Heart left ventricle (tissue), 16 donors: ENCODE measurements at regions not wholly inside any gene's neighbourhood (a gene's known extent, or its start where the extent isn't known, plus 50 kb on each side); places are given as distances from the start of the nearest gene placed in this dataset.
A peak's percentile ranks its signal among the peaks of the same experiment; 100 is the strongest.

Experiments
- ATAC-seq, 4 donors: fragments of 200-7000 bp; cut with Tn5 transposase; one replicate each; pipeline ENCODE4 v1.9.1; 2020 to 2022; ENCODE audit warnings: moderate library complexity in 4 of 4, mild to moderate bottlenecking in 3 of 4, moderate number of reproducible peaks in 1 of 4
- DNase-seq, 5 donors: peaks; one replicate each; pipeline ENCODE4 v3.0.0-alpha.2; 2020
- H3K27ac ChIP-seq, 12 donors: fragments of 200-600 bp; sonication (generic) in 4 of 12; one replicate each; pipeline versions ENCODE4 v1.5.0 to v1.8.0; 2016 to 2022; ENCODE audit warnings: mild to moderate bottlenecking in 2 of 12
- H3K27me3 ChIP-seq, 9 donors: fragments of 200-600 bp; sonication (generic) in 2 of 9; one replicate each; pipeline versions ENCODE4 v1.5.1 to v1.8.0; 2016 to 2022; ENCODE audit warnings: mild to moderate bottlenecking in 3 of 9
- H3K36me3 ChIP-seq, 9 donors: fragments of 200-600 bp; sonication (generic) in 2 of 9; one replicate each; pipeline versions ENCODE4 v1.5.0 to v1.8.0; 2018 to 2022; ENCODE audit warnings: mild to moderate bottlenecking in 2 of 9
- H3K4me1 ChIP-seq, 12 donors: fragments of 200-600 bp; sonication (generic) in 4 of 12; one replicate each; pipeline versions ENCODE4 v1.5.0 to v1.8.0; 2016 to 2022; ENCODE audit warnings: mild to moderate bottlenecking in 3 of 12
- H3K4me3 ChIP-seq, 12 donors: fragments of 200-600 bp; sonication (generic) in 4 of 12; one replicate each; pipeline versions ENCODE4 v1.5.0 to v1.8.0; 2017 to 2022; ENCODE audit warnings: mild to moderate bottlenecking in 9 of 12, moderate library complexity in 4 of 12
- H3K9me3 ChIP-seq, 12 donors: fragments of 200-600 bp; sonication (generic) in 4 of 12; one replicate each; pipeline versions ENCODE4 v1.5.0 to v1.8.0; 2016 to 2022; ENCODE audit warnings: mild to moderate bottlenecking in 1 of 12
- CTCF ChIP-seq, 12 donors: fragments of 200-600 bp; sonication (generic) in 4 of 12; IDR thresholded peaks; one replicate each; pipeline versions ENCODE4 v1.5.0 to v1.8.0; 2018 to 2022; ENCODE audit warnings: antibody characterized with exemption in 12 of 12, mild to moderate bottlenecking in 5 of 12
- POLR2A ChIP-seq, 2 donors: fragments of 450-650 bp; IDR thresholded peaks; one replicate each; pipeline ENCODE4 v1.6.1; 2017; ENCODE audit warnings: antibody characterized with exemption in 2 of 2, mild to moderate bottlenecking in 2 of 2, moderate library complexity in 2 of 2
- WGBS, 4 donors: extraction: QIAGEN DNeasy Blood & Tissue Kit in 2 of 4; methylation state at CpG; one replicate each; pipeline versions ENCODE4 v1.1.5 to v1.1.7; 2013 to 2018; 5-methylcytosine and 5-hydroxymethylcytosine counted together
- intact Hi-C, 10 donors: fragments of 100-400 bp; cut with DNase I; formaldehyde crosslinking; loops; one replicate each; pipeline versions ENCODE4 v1.11.1 to v1.14.2; 2022
- donor health status: ischemic (EF 13 %, LVEDD 7.1; RV severe dilation, severe dysfunction).
- donor health status: healthy with polysubstance abuse.
- donor health status: DM: no; HTN: yes; CAD: no.
- donor health status: DM: no; HTN: no; CAD: no.
- donor health status: ischemic (EF 25% LVEDD 6.9; RV normal size, moderate dysfunction).
- donor health status: ischemic (EF 25% LVEDD 5.7; RV mildly dilated, moderate dysfunction).
- donor health status: healthy.
- donor health status: DM: yes; HTN: yes; CAD: no.
- donor health status: ischemic (EF 35%, LVEDD 5.7; RV mildly dilated, moderate dysfunction).
- donor health status: nonischemic (EF 11% LVEDD 7.7; RV severe dilation, severe dysfunction).
- donor health status: DM: yes; HTN: yes; CAD: no.
- donor health status: PGD.
- donor health status: ischemic (EF 29% LVEDD 5.4; RV normal size, mild dysfunction).
- donor health status: nonischemic (EF 23%, LVEDD 6.1; RV moderate dilation, normal function).

GRCh38 chr5:35561396-35561795 is 56.3 kb upstream of the SPEF2 start:
- DNase-seq (no peak), ATAC-seq (no peak)
- Histone ChIP-seq H3K36me3 (no peaks in the 10 kb centered on the region), H3K27me3 (no peaks in the 10 kb centered on the region), H3K27ac (no peak overlapping the region), H3K9me3 (peaks cover 0 to 24% (median 14%) of the 10 kb centered on the region in 12 donors), H3K4me3 (no peak overlapping the region), H3K4me1 (no peaks in the 10 kb centered on the region)
- intact Hi-C loops, result no loop called here
- TF ChIP-seq CTCF (IDR thresholded peaks at IDR 0.05), result no peak

GRCh38 chr5:35557748-35558147 is 59.9 kb upstream of the SPEF2 start:
- TF ChIP-seq POLR2A (IDR thresholded peaks at IDR 0.05), result no peak
- no peak for TF ChIP-seq CTCF (IDR thresholded peaks at IDR 0.05)
- Histone ChIP-seq H3K27me3 (no peaks in the 10 kb centered on the region), H3K9me3 (peaks cover 0 to 31% (median 16%) of the 10 kb centered on the region in 12 donors), H3K36me3 (no peaks in the 10 kb centered on the region), H3K4me1 (no peaks in the 10 kb centered on the region), H3K27ac (no peak overlapping the region), H3K4me3 (no peak overlapping the region)
- DNase-seq, result no peak
- WGBS, 4 donors, result 51 to 66% (median 56%) methylated on average over 1 of the region's 1 CpG
- intact Hi-C loops, result no loop called here
- no peak for ATAC-seq

GRCh38 chr5:35557199-35557598 is 60.5 kb upstream of the SPEF2 start:
- intact Hi-C loops, result no loop called here
- H3K36me3 ChIP-seq, result no peaks in the 10 kb centered on the region
- H3K27me3 ChIP-seq, result no peaks in the 10 kb centered on the region
- DNase-seq, result no peak
- H3K4me1 ChIP-seq, result no peaks in the 10 kb centered on the region
- no peak for ATAC-seq
- no peak overlapping the region for H3K27ac ChIP-seq
- 73 to 78% (median 76%) methylated on average over 2 of the region's 2 CpGs for WGBS, 4 donors
- no peak overlapping the region for H3K4me3 ChIP-seq
- H3K9me3 ChIP-seq, result peaks cover 0 to 31% (median 16%) of the 10 kb centered on the region in 12 donors
- TF ChIP-seq CTCF (IDR thresholded peaks at IDR 0.05), result no peak
- no peak for TF ChIP-seq POLR2A (IDR thresholded peaks at IDR 0.05)

GRCh38 chr5:35554016-35554415 is 63.6 kb upstream of the SPEF2 start:
- H3K4me1 ChIP-seq, result no peaks in the 10 kb centered on the region
- H3K27ac ChIP-seq, result peak overlapping the region in 1 of 12 donors; percentile 17
- no peak for ATAC-seq
- no peak for TF ChIP-seq CTCF (IDR thresholded peaks at IDR 0.05)
- TF ChIP-seq POLR2A (IDR thresholded peaks at IDR 0.05), result no peak
- peaks cover 0 to 31% (median 16%) of the 10 kb centered on the region in 12 donors for H3K9me3 ChIP-seq
- intact Hi-C loops, result no loop called here
- no peaks in the 10 kb centered on the region for H3K36me3 ChIP-seq
- H3K4me3 ChIP-seq, result no peak overlapping the region
- 54 to 62% (median 58%) methylated on average over 3 of the region's 3 CpGs for WGBS, 4 donors
- DNase-seq, result no peak
- no peaks in the 10 kb centered on the region for H3K27me3 ChIP-seq
